Mucosa of stomach (tissue), 1 donor: ENCODE measurements at regions not wholly inside any gene's neighbourhood (a gene's known extent, or its start where the extent isn't known, plus 50 kb on each side); places are given as distances from the start of the nearest gene placed in this dataset.
"Not testable (repeated sequence)": the region's sequence is repeated elsewhere in the genome, so short reads cannot be mapped to it uniquely, and the experiment has no call there.

Source experiments
- H3K27me3 ChIP-seq: one replicate; pipeline ENCODE4 v1.7.0; 2013; ENCODE audit warnings: mild to moderate bottlenecking, low read length; ENCODE audit not compliant: control insufficient read depth, insufficient read depth
- H3K36me3 ChIP-seq: one replicate; pipeline ENCODE4 v1.7.0; 2013; ENCODE audit warnings: low read length; ENCODE audit not compliant: control insufficient read depth, insufficient read depth
- H3K4me1 ChIP-seq: one replicate; pipeline ENCODE4 v1.7.0; 2013; ENCODE audit warnings: mild to moderate bottlenecking, low read length; ENCODE audit not compliant: control insufficient read depth, insufficient read depth
- H3K4me3 ChIP-seq: one replicate; pipeline ENCODE4 v1.7.0; 2013; ENCODE audit warnings: low read length
- H3K9ac ChIP-seq: one replicate; pipeline ENCODE4 v1.7.0; 2013; ENCODE audit warnings: mild to moderate bottlenecking, low read length, moderate library complexity
- H3K9me3 ChIP-seq: one replicate; pipeline ENCODE4 v1.7.0; 2013; ENCODE audit warnings: mild to moderate bottlenecking, low read length, moderate library complexity; ENCODE audit not compliant: control insufficient read depth
- donor health status: Pancreatic carcinoma.

DNA sequence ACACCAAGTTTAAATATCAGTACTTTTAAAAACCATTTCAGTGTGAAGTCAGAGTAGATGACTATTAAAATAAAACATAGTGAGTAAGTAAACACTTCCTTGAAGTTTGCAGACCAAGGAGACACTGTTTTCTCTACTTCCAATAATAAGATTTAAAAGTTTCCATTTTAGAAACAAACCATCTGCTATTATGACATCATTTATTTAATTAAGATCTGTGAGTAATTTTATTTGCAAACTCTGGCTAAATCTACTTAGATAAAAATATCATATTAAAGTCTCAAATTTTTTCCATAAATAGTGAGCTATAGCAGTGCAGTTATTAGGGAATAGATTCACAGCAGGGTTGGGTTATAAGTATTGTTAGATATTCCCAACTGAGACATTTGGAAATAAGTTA lies 1267.0 kb upstream of the FLRT2 start:
- no peaks in the 10 kb centered on the region for H3K9me3 ChIP-seq
- no peak overlapping the region for H3K9ac ChIP-seq
- H3K27me3 ChIP-seq, result no peaks in the 10 kb centered on the region
- no peak overlapping the region for H3K4me3 ChIP-seq
- H3K4me1 ChIP-seq, result no peaks in the 10 kb centered on the region
- H3K36me3 ChIP-seq, result no peaks in the 10 kb centered on the region

DNA sequence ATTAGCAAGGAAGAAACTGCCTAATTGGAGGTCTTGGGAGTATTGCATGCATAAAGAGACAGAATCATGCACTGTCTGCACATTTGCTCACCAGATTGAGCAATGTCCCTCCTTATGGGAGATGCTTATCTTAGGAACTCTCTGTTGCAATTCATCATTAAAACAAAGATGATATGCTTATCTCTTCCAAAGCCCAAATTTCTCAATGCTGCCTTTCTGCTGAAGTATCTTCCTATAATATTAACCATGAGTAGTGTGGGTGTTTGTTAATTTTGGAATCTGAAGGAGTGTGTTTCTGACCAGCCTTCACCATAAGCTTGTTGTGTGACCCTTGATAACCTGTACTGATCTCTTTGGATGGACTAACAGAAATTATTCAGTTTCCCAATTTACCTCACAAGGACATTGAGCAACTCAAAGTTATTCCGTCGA lies 1257.6 kb upstream of the FLRT2 start:
- Histone ChIP-seq H3K9me3 (no peaks in the 10 kb centered on the region), H3K36me3 (no peaks in the 10 kb centered on the region), H3K27me3 (no peaks in the 10 kb centered on the region), H3K9ac (no peak overlapping the region), H3K4me3 (no peak overlapping the region), H3K4me1 (no peaks in the 10 kb centered on the region)

- Histone ChIP-seq H3K4me1 (no peaks in the 10 kb centered on the region), H3K4me3 (no peak overlapping the region), H3K36me3 (no peaks in the 10 kb centered on the region), H3K9me3 (no peaks in the 10 kb centered on the region), H3K9ac (no peak overlapping the region), H3K27me3 (no peaks in the 10 kb centered on the region)
Measured at GRCh38 chr14:84273181-84273580, 1256.8 kb upstream of the FLRT2 start.

GRCh38 chr14:84282618-84283017 lies 1247.3 kb upstream of the FLRT2 start:
- Histone ChIP-seq H3K4me1 (no peaks in the 10 kb centered on the region), H3K36me3 (no peaks in the 10 kb centered on the region), H3K9ac (no peak overlapping the region), H3K4me3 (no peak overlapping the region), H3K9me3 (no peaks in the 10 kb centered on the region), H3K27me3 (no peaks in the 10 kb centered on the region)

DNA sequence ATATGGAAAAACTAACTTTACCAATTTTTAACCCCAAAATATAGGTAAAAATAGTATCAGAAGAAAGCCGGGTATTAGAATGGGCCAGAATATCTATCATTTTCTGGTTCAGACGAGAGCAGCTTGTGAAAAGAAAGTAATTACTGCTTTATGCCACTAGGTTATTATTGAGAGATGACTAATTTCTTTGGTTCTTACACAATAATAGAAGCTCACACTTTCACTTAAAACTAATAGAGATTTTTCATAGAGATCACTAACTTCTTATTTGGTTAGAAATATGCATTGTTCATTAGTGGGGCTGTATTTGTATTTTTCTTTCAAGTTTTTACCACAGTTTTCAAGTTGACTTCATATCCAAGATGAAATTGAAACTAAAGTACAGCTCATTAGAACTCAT lies 1241.2 kb upstream of the FLRT2 start:
- no peaks in the 10 kb centered on the region for H3K36me3 ChIP-seq

DNA sequence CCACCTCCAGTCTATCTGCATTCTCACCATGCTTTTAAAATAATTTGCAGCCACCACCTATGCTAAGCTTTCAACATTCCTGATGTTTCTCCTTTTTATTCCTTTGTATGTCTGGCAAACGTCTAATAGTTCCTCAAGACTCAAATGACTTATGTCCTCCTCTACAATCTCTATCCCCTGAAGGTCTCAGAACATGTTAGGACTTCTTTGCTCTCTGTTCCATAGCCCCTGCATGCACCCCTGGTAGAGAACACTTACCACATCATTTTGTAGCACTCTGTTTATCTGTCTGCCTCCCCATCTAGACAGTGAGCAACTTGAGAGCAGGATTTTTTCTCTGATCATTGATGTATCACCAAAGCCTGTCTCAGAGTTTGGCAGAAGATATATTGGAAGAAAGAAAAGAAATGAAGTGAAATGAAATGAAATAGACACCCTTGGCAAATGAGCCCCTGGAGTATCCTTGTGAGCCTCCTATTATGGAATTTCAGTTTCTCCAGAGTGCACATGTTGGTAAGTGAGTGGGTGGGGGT lies 1231.2 kb upstream of the FLRT2 start:
- no peaks in the 10 kb centered on the region for H3K9me3 ChIP-seq
- H3K36me3 ChIP-seq, result no peaks in the 10 kb centered on the region
- H3K27me3 ChIP-seq, result no peaks in the 10 kb centered on the region
- peaks cover 10% of the 10 kb centered on the region for H3K4me1 ChIP-seq
- no peak overlapping the region for H3K9ac ChIP-seq
- H3K4me3 ChIP-seq, result no peak overlapping the region

More for the DNA sequence above, 1241.2 kb upstream of the FLRT2 start:
- no peak overlapping the region for H3K4me3 ChIP-seq
- no peaks in the 10 kb centered on the region for H3K9me3 ChIP-seq
- no peak overlapping the region for H3K9ac ChIP-seq
- no peaks in the 10 kb centered on the region for H3K27me3 ChIP-seq
- H3K4me1 ChIP-seq, result no peaks in the 10 kb centered on the region

DNA sequence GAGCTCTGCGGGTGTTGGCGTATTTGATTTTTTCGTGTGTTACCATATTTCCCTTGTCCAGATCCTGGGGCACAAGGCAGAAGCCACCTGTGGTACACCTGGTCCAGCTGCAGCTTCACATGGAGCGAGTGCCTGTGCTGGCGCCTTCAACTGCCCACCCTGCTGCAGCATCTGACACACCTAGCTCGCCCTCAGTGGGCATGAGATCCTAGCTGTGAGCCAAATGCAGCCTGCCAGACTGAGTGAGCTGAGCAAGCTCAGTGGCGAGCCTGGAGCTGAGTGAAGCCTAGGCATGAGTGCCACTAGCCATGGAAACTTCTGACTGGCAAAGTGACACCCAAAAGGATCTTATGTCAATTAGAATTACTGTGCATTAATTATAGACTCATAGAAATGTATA lies 1226.8 kb upstream of the FLRT2 start:
- H3K9ac ChIP-seq, result no peak overlapping the region
- no peaks in the 10 kb centered on the region for H3K9me3 ChIP-seq
- peaks cover 10% of the 10 kb centered on the region for H3K4me1 ChIP-seq
- H3K36me3 ChIP-seq, result no peaks in the 10 kb centered on the region
- no peaks in the 10 kb centered on the region for H3K27me3 ChIP-seq
- H3K4me3 ChIP-seq, result no peak overlapping the region

DNA sequence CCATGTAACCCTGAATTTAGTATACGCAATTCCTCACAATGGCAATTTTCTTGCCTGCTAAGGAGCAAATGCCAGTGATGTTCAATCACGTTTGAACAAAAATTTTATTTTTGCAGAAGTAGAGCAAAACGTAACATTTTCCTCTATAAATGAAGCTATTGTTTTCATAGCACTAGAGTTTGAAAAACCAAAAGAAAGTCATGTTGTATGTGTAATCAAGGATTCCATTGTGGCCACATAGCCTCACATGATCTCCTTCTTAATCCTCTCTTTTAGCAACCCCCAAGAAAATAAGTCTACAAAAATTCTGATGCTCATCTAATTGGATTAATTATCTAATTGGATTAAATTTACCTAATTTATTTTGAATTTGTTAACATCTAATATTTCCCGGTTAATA lies 1217.4 kb upstream of the FLRT2 start:
- no peak overlapping the region for H3K9ac ChIP-seq
- no peaks in the 10 kb centered on the region for H3K4me1 ChIP-seq
- H3K36me3 ChIP-seq, result no peaks in the 10 kb centered on the region
- no peaks in the 10 kb centered on the region for H3K9me3 ChIP-seq
- H3K27me3 ChIP-seq, result no peaks in the 10 kb centered on the region
- no peak overlapping the region for H3K4me3 ChIP-seq

GRCh38 chr14:84323450-84323849 lies 1206.5 kb upstream of the FLRT2 start:
- no peaks in the 10 kb centered on the region for H3K4me1 ChIP-seq
- no peaks in the 10 kb centered on the region for H3K27me3 ChIP-seq
- no peaks in the 10 kb centered on the region for H3K36me3 ChIP-seq
- no peak overlapping the region for H3K4me3 ChIP-seq
- no peaks in the 10 kb centered on the region for H3K9me3 ChIP-seq
- no peak overlapping the region for H3K9ac ChIP-seq

DNA sequence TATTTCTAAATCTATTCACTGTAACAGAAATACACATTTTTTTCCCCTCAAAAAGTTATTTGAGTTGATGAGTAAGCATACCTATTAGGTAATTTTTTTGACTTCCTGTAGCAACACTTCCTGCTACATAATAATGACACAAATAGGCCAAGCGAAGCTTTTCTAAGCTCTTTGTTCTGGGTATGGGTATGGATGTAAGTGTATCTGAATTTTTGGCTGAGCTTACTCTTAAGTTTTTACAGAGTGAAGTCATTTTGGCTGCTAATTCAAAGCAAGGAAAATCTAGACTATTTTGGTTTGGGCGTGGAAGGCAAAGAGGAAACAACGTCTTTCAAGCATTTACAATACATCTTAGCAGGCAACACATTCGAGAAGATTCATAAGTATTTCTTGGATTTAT lies 1206.0 kb upstream of the FLRT2 start:
- no peak overlapping the region for H3K9ac ChIP-seq
- H3K27me3 ChIP-seq, result no peaks in the 10 kb centered on the region
- H3K4me3 ChIP-seq, result no peak overlapping the region
- H3K4me1 ChIP-seq, result no peaks in the 10 kb centered on the region
- H3K36me3 ChIP-seq, result no peaks in the 10 kb centered on the region
- no peaks in the 10 kb centered on the region for H3K9me3 ChIP-seq

DNA sequence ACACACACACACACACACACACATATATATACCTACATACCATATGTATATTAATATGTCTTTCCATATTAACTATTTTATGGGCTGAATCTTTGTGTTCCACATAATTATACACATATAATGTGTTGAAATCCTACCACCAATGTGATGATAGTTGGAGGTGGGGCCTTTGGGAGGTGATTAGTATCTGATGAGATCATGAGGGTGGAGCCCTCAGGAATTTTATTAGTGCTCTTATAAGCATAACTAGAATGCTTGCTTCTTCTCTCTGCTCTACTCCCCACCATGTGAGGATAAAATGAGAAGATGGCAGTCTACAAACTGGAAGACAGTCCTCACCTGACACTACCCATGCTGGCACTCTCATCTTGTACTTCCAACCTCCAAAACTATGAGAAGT lies 1193.5 kb upstream of the FLRT2 start:
- Histone ChIP-seq H3K9me3 (no peaks in the 10 kb centered on the region), H3K4me1 (no peaks in the 10 kb centered on the region), H3K36me3 (no peaks in the 10 kb centered on the region), H3K9ac (no peak overlapping the region), H3K4me3 (no peak overlapping the region), H3K27me3 (no peaks in the 10 kb centered on the region)

DNA sequence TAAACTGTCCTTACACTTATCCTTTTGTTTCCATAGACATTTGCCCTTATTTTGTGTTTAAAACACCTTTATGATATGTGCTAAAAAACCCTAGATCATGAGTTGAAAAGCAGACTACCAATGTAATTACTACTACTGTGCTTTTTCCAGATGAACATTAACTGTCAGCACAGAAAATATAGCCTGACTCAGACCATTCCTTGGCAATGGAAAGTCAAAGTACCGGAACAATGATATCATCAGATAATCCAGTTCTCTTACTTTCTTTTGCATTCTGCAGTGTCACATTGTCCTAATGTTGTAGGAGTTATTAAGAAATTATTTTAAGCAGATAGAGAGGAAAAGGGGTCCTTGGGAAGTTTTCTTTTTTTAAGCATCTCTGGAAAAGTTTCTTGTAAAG lies 1189.0 kb upstream of the FLRT2 start:
- H3K36me3 ChIP-seq, result no peaks in the 10 kb centered on the region
- no peak overlapping the region for H3K4me3 ChIP-seq
- H3K27me3 ChIP-seq, result no peaks in the 10 kb centered on the region
- no peak overlapping the region for H3K9ac ChIP-seq
- H3K9me3 ChIP-seq, result no peaks in the 10 kb centered on the region
- no peaks in the 10 kb centered on the region for H3K4me1 ChIP-seq

DNA sequence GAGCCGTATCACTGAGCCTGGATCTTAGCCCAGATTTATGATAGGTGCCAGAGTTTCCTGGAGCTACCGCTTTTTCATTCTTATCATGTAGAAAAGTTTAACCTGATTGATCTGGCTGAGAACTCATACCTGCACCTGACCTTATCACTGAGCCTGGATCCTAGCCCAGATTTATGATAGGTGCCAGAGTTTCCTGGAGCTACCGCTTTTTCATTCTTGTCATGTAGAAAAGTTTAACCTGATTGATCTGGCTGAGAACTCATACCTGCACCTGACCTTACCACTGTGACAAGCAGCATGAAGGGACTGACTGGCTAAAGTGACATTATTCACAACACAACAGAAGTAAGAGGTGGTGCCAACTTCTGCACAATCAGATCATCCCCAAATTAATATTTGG lies 1188.1 kb upstream of the FLRT2 start:
- not testable (repeated sequence) for H3K4me1 ChIP-seq, H3K27me3 ChIP-seq, H3K36me3 ChIP-seq, H3K4me3 ChIP-seq, H3K9me3 ChIP-seq, H3K9ac ChIP-seq
